HepG2 (cell line): ENCODE measurements at regions not wholly inside any gene's neighbourhood (a gene's known extent, or its start where the extent isn't known, plus 50 kb on each side); places are given as distances from the start of the nearest gene placed in this dataset.

Experiments used
- CTCF ChIP-seq: sonication (generic); formaldehyde crosslinking; IDR thresholded peaks from 2 replicates; pipeline ENCODE4 v1.5.0; 2020; ENCODE audit warnings: mild to moderate bottlenecking, missing genetic modification reagents, moderate library complexity
- TAF1 ChIP-seq: sonication (generic); formaldehyde crosslinking; IDR thresholded peaks from 2 replicates; pipeline ENCODE4 v1.4.0; 2020; ENCODE audit warnings: missing genetic modification reagents

- TF ChIP-seq CTCF (no peak), TAF1 (CRISPR knock-in tag) (no peak)
Observed at GRCh38 chr10:8633909-8634308, 579.4 kb downstream of the GATA3 start.
